Endothelial cell of umbilical vein (primary cell): ENCODE measurements at regions not wholly inside any gene's neighbourhood (a gene's known extent, or its start where the extent isn't known, plus 50 kb on each side); places are given as distances from the start of the nearest gene placed in this dataset.

Source experiments
- BruUV-seq: library from RNA; stranded (reverse); fragments of 400-500 nt; replicated peaks from 2 replicates; lab custom pipeline; 2021; lab: Mats Ljungman, UMichigan
- CTCF ChIA-PET: fragments of 300-600, 350-600 bp; sonication (Branson Sonifier 250); formaldehyde crosslinking; loops from one replicate; lab custom pipeline; 2021; ENCODE audit warnings: antibody characterized with exemption, inconsistent platforms; lab: Charles Lee
- POLR2A ChIA-PET: fragments of 300-600, 350-600 bp; sonication (Branson Sonifier 250); formaldehyde crosslinking; loops from one replicate; lab custom pipeline; 2021; ENCODE audit warnings: antibody characterized with exemption, inconsistent platforms; lab: Charles Lee
- DNase-seq: peaks from one replicate; pipeline ENCODE4 v3.0.0-alpha.2; 2011; ENCODE audit warnings: low read depth, low spot score
- FAIRE-seq: peaks from 2 replicates; lab custom pipeline; 2011; peaks lifted over from hg19 to GRCh38; lab: Jason Lieb, UNC
- H2AFZ ChIP-seq: 2 replicates; pipeline ENCODE4 v1.6.0; 2012; ENCODE audit warnings: low read depth, low read length, control low read depth, inconsistent platforms
- H3K27ac ChIP-seq: 2 replicates; pipeline ENCODE4 v1.5.1; 2011; ENCODE audit warnings: low read depth, mild to moderate bottlenecking, control low read depth, low read length, moderate library complexity; ENCODE audit not compliant: insufficient read depth
- H3K27me3 ChIP-seq, 2 experiments: 2 replicates each; pipeline versions ENCODE4 v1.6.0 to v1.6.1; 2011; ENCODE audit warnings: low read length in 2 of 2, mixed read lengths in 1 of 2; ENCODE audit not compliant: control insufficient read depth in 2 of 2, insufficient read depth in 2 of 2
- H3K36me3 ChIP-seq, 2 experiments: 2 replicates in 1 of 2; 3 replicates in 1 of 2; pipeline ENCODE4 v1.5.1; 2011; ENCODE audit warnings: low read length in 2 of 2, mild to moderate bottlenecking in 1 of 2, moderate library complexity in 1 of 2; ENCODE audit not compliant: control insufficient read depth in 2 of 2, insufficient read depth in 2 of 2; ENCODE audit errors: extremely low read depth in 1 of 2
- H3K4me1 ChIP-seq: 3 replicates; pipeline ENCODE4 v1.5.1; 2011; ENCODE audit warnings: mild to moderate bottlenecking, low read length; ENCODE audit not compliant: control insufficient read depth, insufficient read depth; ENCODE audit errors: extremely low read depth
- H3K4me2 ChIP-seq: 2 replicates; pipeline ENCODE4 v1.6.1; 2011; ENCODE audit warnings: low read length, control low read depth, mixed read lengths; ENCODE audit not compliant: insufficient read depth
- H3K4me3 ChIP-seq, 3 experiments: fragments of 200-600 bp in 1 of 3; sonication (generic), shearing (Covaris generic) in 1 of 3; replicated peaks in 1 of 3; 2 replicates each; pipeline ENCODE4 v1.5.1; 2011 to 2016; ENCODE audit warnings: control low read depth in 3 of 3, low read length in 3 of 3, mild to moderate bottlenecking in 2 of 3, inconsistent platforms in 1 of 3, low read depth in 1 of 3, moderate library complexity in 1 of 3; ENCODE audit not compliant: insufficient read depth in 1 of 3
- H3K79me2 ChIP-seq: 2 replicates; pipeline ENCODE4 v1.6.0; 2012; ENCODE audit warnings: low read length, inconsistent platforms; ENCODE audit not compliant: control insufficient read depth, insufficient read depth
- H3K9ac ChIP-seq: replicated peaks from 2 replicates; pipeline ENCODE3; 2011; ENCODE audit warnings: low read length, control low read depth; ENCODE audit not compliant: insufficient read depth; ENCODE audit errors: extremely low read depth
- H3K9me1 ChIP-seq: replicated peaks from 3 replicates; pipeline ENCODE4 v1.6.0; 2011; ENCODE audit warnings: mild to moderate bottlenecking, low read length; ENCODE audit not compliant: control insufficient read depth, insufficient read depth; ENCODE audit errors: extremely low read depth
- H3K9me3 ChIP-seq: replicated peaks from 2 replicates; pipeline ENCODE4 v1.5.1; 2012; ENCODE audit warnings: low read length, inconsistent platforms; ENCODE audit not compliant: control insufficient read depth, insufficient read depth
- H4K20me1 ChIP-seq: replicated peaks from 2 replicates; pipeline ENCODE3; 2011; ENCODE audit warnings: mild to moderate bottlenecking, low read length; ENCODE audit not compliant: control insufficient read depth, insufficient read depth; ENCODE audit errors: extremely low read depth
- EZH2 ChIP-seq: IDR thresholded peaks from 2 replicates; pipeline ENCODE4 v1.6.1; 2012; ENCODE audit warnings: borderline replicate concordance, low read depth, mild to moderate bottlenecking, moderate library complexity, low read length, inconsistent platforms; ENCODE audit not compliant: severe bottlenecking
- FOS ChIP-seq: IDR thresholded peaks from 2 replicates; pipeline ENCODE4 v1.6.1; 2011; ENCODE audit warnings: mild to moderate bottlenecking, low read length, moderate library complexity, borderline replicate concordance; ENCODE audit not compliant: insufficient read depth
- GATA2 ChIP-seq: IDR thresholded peaks from 2 replicates; pipeline ENCODE4 v1.7.0; 2011; ENCODE audit warnings: low read depth, mild to moderate bottlenecking, moderate library complexity, mixed read lengths, low read length; ENCODE audit not compliant: insufficient read length, insufficient read depth
- JUN ChIP-seq: IDR thresholded peaks from 2 replicates; pipeline ENCODE4 v1.6.1; 2011; ENCODE audit warnings: borderline replicate concordance, low read depth; ENCODE audit not compliant: insufficient read length, insufficient read depth
- MYC ChIP-seq: IDR thresholded peaks from one replicate; pipeline ENCODE4 v1.6.1; 2011; ENCODE audit warnings: mild to moderate bottlenecking, low read depth, low read length
- POLR2A ChIP-seq: IDR thresholded peaks from 2 replicates; pipeline ENCODE4 v1.6.1; 2012; ENCODE audit warnings: low read depth, mild to moderate bottlenecking, control low read depth, low read length
- POLR2AphosphoS5 ChIP-seq: IDR thresholded peaks from 2 replicates; pipeline ENCODE4 v1.6.1; 2012; ENCODE audit warnings: low read depth, mild to moderate bottlenecking, control low read depth, low read length, moderate library complexity; ENCODE audit not compliant: insufficient read depth
- dilution Hi-C: fragments of 300-500 bp; cut with MboI; formaldehyde crosslinking; loops from one replicate; pipeline ENCODE4 v1.15.0; 2019; ENCODE audit warnings: low sequenced_read_pairs; ENCODE audit not compliant: extremely low pct_ligation_motif_present
- intact Hi-C: fragments of 100-400 bp; cut with micrococcal nuclease; formaldehyde crosslinking; loops from one replicate; pipeline ENCODE4 v1.10.0; 2022
- TF ChIP-seq, protein P1 (sequence below), 2 donors: IDR thresholded peaks; 1 replicate in 1 of 2; 2 replicates in 1 of 2; pipeline ENCODE4 v1.5.1; 2011; ENCODE audit warnings: low read length in 2 of 2, mild to moderate bottlenecking in 2 of 2, moderate library complexity in 2 of 2, control low read depth in 1 of 2, inconsistent platforms in 1 of 2, low read depth in 1 of 2; ENCODE audit not compliant: insufficient read depth in 1 of 2; ENCODE audit errors: extremely low read depth in 1 of 2

DNA sequence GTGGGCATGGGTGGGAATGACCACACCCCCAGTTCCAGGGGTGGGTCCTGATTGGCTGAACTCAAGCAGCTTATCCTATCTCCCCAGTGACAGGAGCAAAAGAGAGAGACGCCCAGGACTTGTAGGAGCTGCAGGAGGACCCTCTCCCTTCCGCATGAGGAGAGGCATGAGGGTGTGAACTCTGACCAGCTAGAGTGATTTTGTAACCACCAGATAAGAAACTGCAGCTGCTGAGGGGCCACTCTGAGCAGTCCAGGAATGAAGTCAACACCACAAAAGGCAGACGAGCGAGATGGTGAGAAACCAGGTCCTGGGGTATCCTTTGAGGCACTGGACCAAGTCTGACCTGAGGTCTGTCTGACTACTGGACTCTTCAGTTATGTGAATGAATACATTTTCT, 521.9 kb downstream of the BNC2 start:
- TF ChIP-seq GATA2: no peak
- no peak for TF ChIP-seq FOS
- TF ChIP-seq JUN: no peak
- TF ChIP-seq, protein P1, sequence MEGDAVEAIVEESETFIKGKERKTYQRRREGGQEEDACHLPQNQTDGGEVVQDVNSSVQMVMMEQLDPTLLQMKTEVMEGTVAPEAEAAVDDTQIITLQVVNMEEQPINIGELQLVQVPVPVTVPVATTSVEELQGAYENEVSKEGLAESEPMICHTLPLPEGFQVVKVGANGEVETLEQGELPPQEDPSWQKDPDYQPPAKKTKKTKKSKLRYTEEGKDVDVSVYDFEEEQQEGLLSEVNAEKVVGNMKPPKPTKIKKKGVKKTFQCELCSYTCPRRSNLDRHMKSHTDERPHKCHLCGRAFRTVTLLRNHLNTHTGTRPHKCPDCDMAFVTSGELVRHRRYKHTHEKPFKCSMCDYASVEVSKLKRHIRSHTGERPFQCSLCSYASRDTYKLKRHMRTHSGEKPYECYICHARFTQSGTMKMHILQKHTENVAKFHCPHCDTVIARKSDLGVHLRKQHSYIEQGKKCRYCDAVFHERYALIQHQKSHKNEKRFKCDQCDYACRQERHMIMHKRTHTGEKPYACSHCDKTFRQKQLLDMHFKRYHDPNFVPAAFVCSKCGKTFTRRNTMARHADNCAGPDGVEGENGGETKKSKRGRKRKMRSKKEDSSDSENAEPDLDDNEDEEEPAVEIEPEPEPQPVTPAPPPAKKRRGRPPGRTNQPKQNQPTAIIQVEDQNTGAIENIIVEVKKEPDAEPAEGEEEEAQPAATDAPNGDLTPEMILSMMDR (IDR thresholded peaks at IDR 0.05; ENCODE audit: extremely low read depth in 1 of 2, insufficient read depth in 1 of 2, low read depth in 1 of 2, low read length in 2 of 2): no peak
- no peak for TF ChIP-seq POLR2AphosphoS5
- TF ChIP-seq MYC: no peak
- no peak for TF ChIP-seq EZH2
- TF ChIP-seq POLR2A: no peak

More for the DNA sequence above, 521.9 kb downstream of the BNC2 start:
- H3K36me3 ChIP-seq: no peaks in the 10 kb centered on the region
- FAIRE-seq (no peak), DNase-seq (no peak)
- no peaks in the 10 kb centered on the region for H3K79me2 ChIP-seq
- no peak overlapping the region for H3K4me2 ChIP-seq
- POLR2A ChIA-PET: no interaction called here
- H3K9ac ChIP-seq: no peak overlapping the region
- no peaks in the 10 kb centered on the region for H3K9me3 ChIP-seq
- dilution Hi-C loops: no loop called here
- CTCF ChIA-PET: no interaction called here
- no peak overlapping the region for H2AFZ ChIP-seq
- no peaks in the 10 kb centered on the region for H3K27me3 ChIP-seq
- H4K20me1 ChIP-seq: no peaks in the 10 kb centered on the region
- peaks cover 3% of the 10 kb centered on the region for H3K4me1 ChIP-seq
- H3K9me1 ChIP-seq: no peaks in the 10 kb centered on the region
- no peak overlapping the region for H3K27ac ChIP-seq
- BruUV-seq: no TSS peak
- intact Hi-C loops: no loop called here
- no peak overlapping the region for H3K4me3 ChIP-seq
